ENCODE measurements at regions not wholly inside any gene's neighbourhood (a gene's known extent, or its start where the extent isn't known, plus 50 kb on each side); places are given as distances from the start of the nearest gene placed in this dataset.
"Not testable (repeated sequence)": the region's sequence is repeated elsewhere in the genome, so short reads cannot be mapped to it uniquely, and the experiment has no call there.

DNA sequence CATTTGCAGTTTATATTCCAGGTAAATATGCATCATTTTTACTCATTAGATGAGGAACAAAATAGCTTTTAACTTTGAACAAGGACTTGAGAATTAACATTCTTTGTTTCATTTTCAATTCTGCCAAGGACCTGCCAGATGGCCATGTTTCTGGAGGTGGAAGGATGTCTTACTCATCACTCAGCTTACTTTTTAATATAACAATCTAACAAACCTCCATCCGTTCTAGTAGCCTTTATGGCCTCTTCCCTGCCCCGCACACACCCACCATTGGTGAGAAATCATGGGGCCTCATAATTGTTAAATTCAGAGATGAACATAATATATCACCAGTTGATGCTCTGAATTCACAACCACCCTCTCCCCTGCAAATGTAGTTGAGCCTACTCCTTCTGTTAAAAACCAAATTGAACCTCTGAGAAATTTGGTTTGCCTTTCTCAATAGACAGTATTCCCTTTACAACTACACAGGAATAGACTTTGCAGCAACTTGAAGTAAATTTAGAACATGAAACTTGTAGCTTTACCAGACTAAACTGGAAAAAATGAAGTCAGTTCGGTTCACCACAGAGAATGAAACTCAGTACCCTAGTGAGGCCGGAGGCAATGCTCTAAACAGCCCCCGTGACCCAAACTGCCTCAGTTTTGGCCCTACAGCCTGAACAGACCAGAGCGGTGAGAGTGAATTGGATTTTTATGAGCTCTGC is 50.1 kb upstream of the ACSL4 start:
- DNase-seq: no peak

- no peak for DNase-seq
Measured at GRCh38 chrX:109783701-109784079, 50.6 kb upstream of the ACSL4 start.

DNA sequence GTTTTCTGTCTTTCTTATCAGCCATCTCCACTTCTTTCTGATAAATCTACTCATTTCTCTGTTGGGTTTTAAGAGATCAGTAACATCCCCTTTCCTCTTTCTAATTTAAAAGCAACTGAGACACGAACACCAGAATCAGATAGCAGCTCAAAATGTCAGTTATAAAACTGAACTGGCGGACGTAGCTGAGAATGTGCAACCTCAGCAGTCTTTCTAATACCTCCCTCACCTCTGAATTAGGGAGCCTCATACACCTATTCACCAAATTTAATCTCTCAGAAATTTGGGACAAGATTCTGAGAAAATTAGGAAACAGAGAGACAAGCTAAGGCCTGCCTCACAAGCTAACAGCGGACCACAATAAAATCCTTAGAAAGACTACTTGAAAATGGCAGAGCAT is 52.0 kb upstream of the ACSL4 start:
- no peak for DNase-seq

GRCh38 chrX:109790511-109790910 is 57.5 kb upstream of the ACSL4 start:
- DNase-seq: not testable (repeated sequence)

DNA sequence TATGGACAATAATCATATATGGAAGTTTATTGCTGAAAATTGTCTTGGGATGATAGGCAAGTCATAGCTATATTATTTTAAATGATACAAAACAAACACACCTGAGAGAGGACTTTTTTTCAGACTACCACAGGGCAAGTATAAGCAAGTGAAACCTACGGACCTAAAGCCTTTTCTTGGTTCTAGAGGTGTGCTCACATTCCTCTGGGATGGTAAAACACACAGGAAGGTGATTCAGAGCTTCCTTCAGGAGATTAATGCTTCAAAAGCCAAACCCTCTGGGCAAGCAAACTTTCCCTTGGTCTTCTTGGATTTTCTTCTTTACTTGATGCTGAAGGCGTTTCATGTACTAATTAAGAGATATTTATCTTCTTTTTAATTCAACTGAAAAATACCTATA is 60.1 kb upstream of the ACSL4 start:
- DNase-seq: no peak

DNA sequence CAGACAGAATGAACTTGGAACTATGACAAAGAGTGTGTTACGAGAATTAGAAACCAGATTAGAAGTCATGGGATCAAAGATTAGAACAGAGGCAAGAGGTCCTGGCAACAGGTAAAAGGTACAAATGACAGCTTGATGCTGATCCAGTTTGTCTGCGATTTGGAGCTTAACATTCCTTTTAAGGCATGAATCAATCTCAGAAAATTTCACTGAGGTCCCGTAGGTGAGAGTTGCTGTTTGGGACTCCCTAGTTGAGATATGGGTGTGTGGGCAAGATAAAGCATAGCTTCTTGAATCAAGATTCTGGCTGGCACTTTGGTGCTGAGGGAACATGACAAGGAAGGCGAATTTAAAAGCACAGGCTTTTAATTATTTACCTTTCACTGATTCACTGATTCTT is 62.6 kb upstream of the ACSL4 start:
- no peak for DNase-seq

GRCh38 chrX:109797311-109797975 is 64.4 kb upstream of the ACSL4 start:
- DNase-seq: no peak

DNA sequence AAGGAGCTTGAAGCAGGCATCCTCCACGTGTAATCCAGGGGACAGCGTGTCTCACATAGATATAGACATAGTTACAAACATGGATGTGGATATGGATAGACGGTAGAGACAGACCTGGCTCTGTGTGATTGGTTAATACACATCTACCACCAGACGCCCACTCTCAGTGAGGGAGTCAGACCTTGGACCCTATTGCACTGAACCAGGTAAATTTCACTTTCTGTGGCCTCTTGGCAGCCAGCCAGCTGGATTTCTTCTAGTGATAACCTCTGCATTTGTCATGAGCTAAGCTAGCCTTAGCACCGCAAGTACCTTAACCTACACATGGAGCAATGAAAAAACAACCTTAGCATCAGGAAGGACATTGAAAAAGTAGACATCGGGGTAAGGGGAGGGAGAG is 79.2 kb upstream of the ACSL4 start:
- DNase-seq: no peak

GRCh38 chrX:109813236-109813635 is 80.2 kb upstream of the ACSL4 start:
- DNase-seq: no peak

DNA sequence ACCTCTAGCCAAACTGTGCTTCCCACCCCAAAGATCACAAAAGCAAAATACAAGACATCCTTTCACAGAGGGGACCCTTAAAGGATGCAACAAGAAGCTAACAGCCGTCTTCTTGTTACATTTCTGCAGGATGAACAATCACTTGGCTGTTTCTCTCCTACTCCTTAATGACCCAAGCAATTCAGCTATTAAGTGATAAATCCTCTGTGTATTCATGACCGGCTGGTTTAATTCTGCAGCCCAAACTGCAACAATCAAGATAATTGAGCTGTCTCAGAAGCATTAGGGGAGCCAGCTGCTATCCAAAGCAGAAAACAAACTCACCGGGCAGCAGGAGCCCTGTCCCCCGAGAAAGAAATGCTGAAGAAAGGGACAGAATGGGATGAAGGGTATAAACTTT is 85.9 kb upstream of the ACSL4 start:
- no peak for DNase-seq

DNA sequence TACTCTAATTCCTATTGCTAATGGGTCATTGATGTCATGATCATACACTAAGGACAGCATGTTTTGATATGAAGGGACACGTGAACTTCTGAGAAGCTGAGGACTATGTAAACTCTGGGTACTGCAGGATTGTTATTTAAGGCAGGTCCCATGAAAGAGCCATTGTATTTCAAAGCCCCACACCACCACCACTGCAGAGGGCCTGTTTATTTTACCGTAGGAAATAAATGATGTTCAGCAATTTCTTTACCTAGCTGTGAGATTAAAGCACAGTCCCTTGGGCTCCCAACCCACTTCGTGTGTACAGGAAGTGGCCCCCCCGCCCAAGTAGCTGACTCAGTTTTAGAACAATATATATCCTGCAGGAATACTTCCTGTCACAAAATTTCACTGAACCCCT is 89.8 kb upstream of the ACSL4 start:
- no peak for DNase-seq

DNA sequence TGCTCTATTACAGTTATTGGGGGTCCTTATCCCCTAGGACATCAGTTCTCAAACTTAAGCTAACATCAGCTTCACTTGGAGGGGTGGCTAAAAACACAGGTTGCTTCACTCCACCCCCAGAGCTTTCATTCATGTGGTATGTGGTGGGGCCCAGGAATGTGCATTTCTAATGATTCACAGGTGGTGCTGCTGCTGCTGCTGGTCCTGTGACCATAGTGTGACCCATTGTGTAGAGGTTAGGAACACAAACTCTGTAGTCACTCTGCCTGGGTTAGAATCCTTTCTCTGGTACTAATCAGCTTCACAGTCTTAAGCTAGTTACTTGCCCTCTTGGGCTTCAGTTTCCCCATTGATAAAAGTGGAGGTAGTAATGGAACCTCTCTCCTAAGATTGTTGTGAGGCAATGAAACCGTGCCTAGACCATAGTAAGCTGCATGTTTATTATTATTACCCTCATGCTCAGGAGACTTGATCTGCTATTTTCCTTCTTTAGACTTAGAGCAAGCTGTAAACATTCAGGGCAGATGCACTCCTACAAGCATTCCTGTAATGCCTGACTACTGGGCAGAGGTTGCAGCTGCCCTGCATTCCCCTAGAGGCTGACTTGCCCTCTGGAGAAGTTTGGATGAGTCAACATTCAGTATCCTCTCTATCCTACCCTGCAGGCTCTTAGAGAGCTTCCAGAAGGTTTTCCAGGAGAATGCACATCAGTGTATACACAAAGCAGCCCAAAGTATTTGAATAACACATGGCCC is 94.1 kb upstream of the ACSL4 start:
- peak; percentile 0 to 1 for DNase-seq

DNA sequence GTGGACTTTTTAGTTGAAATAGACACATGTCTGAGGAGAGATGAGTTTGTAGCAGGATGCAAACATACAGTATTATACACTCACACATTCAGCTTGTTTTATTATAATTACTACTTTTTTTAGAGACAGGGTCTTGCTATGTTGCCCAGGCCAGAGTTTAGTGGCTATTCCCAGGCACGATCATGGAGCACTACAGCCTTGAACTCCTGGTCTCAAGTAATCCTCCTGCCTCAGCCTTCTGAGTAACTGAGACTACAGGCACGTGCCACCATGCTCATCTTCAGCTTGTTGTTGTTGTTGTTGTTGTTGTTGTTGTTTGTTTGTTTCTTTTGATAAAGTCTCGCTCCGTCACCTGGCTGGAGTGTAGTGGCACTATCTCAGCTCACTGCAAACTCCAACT is 94.7 kb upstream of the ACSL4 start:
- no peak for DNase-seq

DNA sequence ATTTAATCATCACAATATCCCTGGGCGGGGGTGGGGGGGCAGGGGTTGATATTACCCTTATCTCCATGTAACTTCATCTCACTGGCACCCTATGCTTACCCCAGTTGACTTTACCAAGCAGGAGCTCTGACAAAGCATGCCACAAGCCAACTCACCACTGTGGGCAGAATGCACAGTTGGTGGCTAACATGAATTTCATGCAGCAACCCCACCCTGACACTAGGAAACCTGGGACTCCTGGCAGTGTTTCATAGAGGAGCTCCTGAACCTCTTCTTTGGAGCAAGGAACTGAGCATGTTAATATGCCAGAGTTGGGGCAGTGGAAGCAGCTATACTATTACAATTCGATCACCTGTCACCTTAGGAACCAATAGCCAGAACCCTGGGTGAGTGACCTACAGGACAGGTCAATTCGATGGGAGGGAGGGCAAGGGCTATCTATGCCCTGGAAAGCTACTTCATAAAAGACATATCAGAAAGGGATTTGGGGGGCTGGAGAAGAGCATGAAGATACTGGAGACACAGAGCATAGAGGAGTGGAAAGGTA is 97.2 kb upstream of the ACSL4 start:
- DNase-seq: no peak

GRCh38 chrX:109830704-109831206 is 97.7 kb upstream of the ACSL4 start:
- no peak for DNase-seq

GRCh38 chrX:109831326-109831985 is 98.4 kb upstream of the ACSL4 start:
- DNase-seq: no peak

DNA sequence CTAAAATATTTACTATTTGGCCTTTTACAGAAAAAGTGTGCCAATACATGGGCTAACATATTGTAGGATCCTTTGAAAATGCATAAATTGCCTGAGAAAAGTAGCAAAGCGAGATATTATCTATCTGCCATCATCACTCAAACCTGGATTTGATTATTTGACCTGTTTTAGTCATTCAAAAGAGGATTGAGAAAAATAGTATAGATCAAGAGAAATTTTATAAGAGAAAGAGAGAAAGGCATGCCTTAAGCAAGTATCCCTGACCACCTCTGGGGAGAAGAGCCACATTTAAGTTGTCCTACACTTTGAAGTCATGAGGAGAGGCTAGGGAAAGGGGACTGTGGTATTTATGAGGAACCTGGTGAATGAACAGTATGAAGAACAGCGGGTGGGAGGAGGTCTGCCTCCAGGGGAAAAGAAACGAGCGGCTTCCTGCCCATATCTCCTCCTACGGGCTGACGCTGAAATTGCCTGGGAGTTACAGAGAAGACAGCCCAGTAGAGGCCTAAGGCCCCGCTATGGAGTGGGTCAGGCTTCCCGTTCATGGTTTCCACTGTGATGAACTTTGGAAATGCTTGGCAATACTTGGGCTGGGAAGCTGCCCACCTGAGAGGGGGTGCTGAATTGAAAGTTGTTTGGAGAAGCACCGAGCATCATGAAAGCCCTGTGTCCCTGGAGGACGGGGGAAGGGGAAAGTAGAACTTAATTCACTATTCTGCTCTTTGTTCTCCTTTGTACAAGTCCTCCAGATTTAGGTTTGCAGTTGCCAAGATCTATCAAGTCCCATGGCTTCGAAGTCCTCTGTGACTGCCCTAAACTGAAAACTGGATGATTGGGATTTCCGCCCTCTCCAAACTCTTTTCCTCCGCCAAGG is 106.9 kb upstream of the ACSL4 start:
- no peak for DNase-seq

DNA sequence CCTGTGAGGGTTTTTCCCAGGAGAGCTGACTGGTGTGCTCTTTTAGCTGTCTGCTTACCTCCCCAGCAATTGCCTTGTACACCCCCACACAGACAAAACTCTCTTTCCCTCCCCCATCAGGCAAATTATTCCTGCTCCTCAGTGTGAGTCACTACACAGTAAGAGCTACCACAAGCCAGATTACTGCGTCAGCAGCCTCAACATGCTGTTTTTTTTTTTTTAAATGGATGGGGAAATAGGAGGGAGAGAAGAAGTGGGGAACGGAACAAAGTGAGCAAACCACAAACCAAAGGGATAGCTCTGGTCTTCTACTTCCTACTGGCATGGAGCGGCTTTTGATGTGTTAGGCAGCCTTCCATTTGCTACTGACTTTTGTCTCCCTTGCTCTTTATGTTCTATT is 107.5 kb upstream of the ACSL4 start:
- no peak for DNase-seq

- DNase-seq: no peak
Measured at GRCh38 chrX:109841257-109841656, 108.2 kb upstream of the ACSL4 start.

DNA sequence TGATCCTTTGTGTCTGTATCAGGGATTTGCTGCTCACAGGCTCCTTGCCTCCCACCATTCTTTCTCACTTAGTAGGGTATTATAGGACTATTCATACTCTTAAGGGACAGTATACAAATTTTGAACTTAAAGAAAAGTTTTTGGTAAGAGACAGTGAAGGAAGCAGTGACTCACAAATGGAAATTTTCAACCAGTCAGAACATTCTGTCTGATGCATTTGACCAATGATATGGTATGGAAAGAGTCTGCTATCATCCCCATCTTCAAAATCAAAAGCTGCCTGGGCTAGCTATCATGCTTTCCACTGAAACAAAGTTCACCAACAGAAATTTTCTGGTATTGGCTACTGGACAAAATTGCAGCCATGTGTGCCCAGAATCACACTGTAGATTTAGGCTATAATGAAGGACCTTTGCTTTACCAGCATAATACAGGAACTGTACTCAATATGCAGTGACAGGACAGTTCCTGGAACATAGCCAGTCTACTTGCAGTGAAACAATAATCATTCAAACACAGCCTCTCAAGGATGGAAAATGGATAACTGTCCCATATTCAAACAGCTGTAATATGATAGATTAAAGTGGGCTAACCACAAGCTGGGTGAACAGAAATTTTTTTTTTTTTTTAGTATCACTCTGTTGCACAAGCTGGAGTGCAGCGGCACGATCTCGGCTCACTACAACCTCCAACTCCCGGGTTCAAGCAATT is 109.0 kb upstream of the ACSL4 start:
- no peak for DNase-seq

- no peak for DNase-seq
Measured at GRCh38 chrX:109842611-109843010, 109.6 kb upstream of the ACSL4 start.
